K562 (cell line): ENCODE measurements at regions not wholly inside any gene's neighbourhood (a gene's known extent, or its start where the extent isn't known, plus 50 kb on each side); places are given as distances from the start of the nearest gene placed in this dataset.

ENCODE experiments used
- ATAC-seq: fragments of 200-7000 bp; cut with Tn5 transposase; 3 replicates; pipeline ENCODE4 v1.9.1; 2020; ENCODE audit warnings: moderate library complexity
- BruUV-seq: library from RNA; stranded (reverse); fragments of 400-500 nt; replicated peaks from 2 replicates; lab custom pipeline; 2021; lab: Mats Ljungman, UMichigan
- CTCF ChIA-PET: fragments of 300-600 bp; formaldehyde crosslinking; extraction: SDS; loops from one replicate; lab custom pipeline; 2021; ENCODE audit warnings: low intra/inter-chr PET ratio; lab: Yijun Ruan, JAX
- POLR2A ChIA-PET: fragments of 300-600, 350-650 bp; sonication (Branson Sonifier 250); formaldehyde crosslinking; extraction: SDS; loops from one replicate; lab custom pipeline; 2021; ENCODE audit warnings: antibody characterized with exemption, inconsistent platforms; lab: Yijun Ruan, JAX
- DNase-seq, 4 experiments: peaks; one replicate each; pipeline versions ENCODE4 v3.0.0 to v3.0.0-alpha.2; 2011 to 2018; ENCODE audit warnings: low spot score in 3 of 4, mixed read lengths in 3 of 4; ENCODE audit errors: extremely low read depth in 1 of 4
- FAIRE-seq: peaks from 2 replicates; lab custom pipeline; 2011; peaks lifted over from hg19 to GRCh38; lab: Jason Lieb, UNC
- H2AFZ ChIP-seq: 2 replicates; pipeline ENCODE4 v1.6.0; 2011; ENCODE audit warnings: low read depth, low read length, control low read depth, inconsistent platforms
- H3K27ac ChIP-seq: fragments of 200-600 bp; 3 replicates; pipeline ENCODE4 v1.8.0; 2011; ENCODE audit warnings: low read depth, mild to moderate bottlenecking, control low read depth, inconsistent platforms, low read length, moderate library complexity, mixed read lengths; ENCODE audit errors: extremely low read depth
- H3K27me3 ChIP-seq, 2 experiments: fragments of 300-600 bp in 1 of 2; 2 replicates in 1 of 2; 3 replicates in 1 of 2; pipeline versions ENCODE4 v1.6.0 to v1.8.0; 2011; ENCODE audit warnings: inconsistent platforms in 2 of 2, low read length in 2 of 2, mild to moderate bottlenecking in 1 of 2, mixed read lengths in 1 of 2, moderate library complexity in 1 of 2; ENCODE audit not compliant: control insufficient read depth in 2 of 2, insufficient read depth in 2 of 2
- H3K36me3 ChIP-seq: fragments of 300-600 bp; 3 replicates; pipeline ENCODE4 v1.8.0; 2011; ENCODE audit warnings: mild to moderate bottlenecking, low read length, inconsistent platforms; ENCODE audit not compliant: control insufficient read depth, insufficient read depth
- H3K4me1 ChIP-seq, 2 experiments: fragments of 200-600 bp in 1 of 2; replicated peaks in 1 of 2; 2 replicates in 1 of 2; 3 replicates in 1 of 2; pipeline versions ENCODE4 v1.5.1 to v1.8.0; 2011; ENCODE audit warnings: inconsistent platforms in 2 of 2, low read length in 2 of 2, mild to moderate bottlenecking in 1 of 2, mixed read lengths in 1 of 2, moderate library complexity in 1 of 2; ENCODE audit not compliant: control insufficient read depth in 2 of 2, insufficient read depth in 2 of 2
- H3K4me2 ChIP-seq: 2 replicates; pipeline ENCODE4 v1.6.1; 2011; ENCODE audit warnings: low read length, control low read depth, inconsistent platforms, mixed read lengths; ENCODE audit not compliant: insufficient read depth
- H3K4me3 ChIP-seq: fragments of 200-600 bp; sonication (generic), shearing (Covaris generic); 2 replicates; pipeline ENCODE4 v1.5.1; 2016; ENCODE audit warnings: control low read depth, inconsistent platforms
- H3K79me2 ChIP-seq: fragments of 200-600 bp; 3 replicates; pipeline ENCODE4 v1.8.0; 2011; ENCODE audit warnings: low read length, inconsistent platforms; ENCODE audit not compliant: control insufficient read depth, insufficient read depth
- H3K9ac ChIP-seq, 2 experiments: 2 replicates each; pipeline versions ENCODE4 v1.6.0 to v1.6.1; 2011; ENCODE audit warnings: low read depth in 2 of 2, low read length in 2 of 2, control low read depth in 1 of 2, inconsistent platforms in 1 of 2, mild to moderate bottlenecking in 1 of 2, mixed read lengths in 1 of 2; ENCODE audit not compliant: insufficient read depth in 1 of 2
- H3K9me1 ChIP-seq: one replicate; pipeline ENCODE4 v1.6.0; 2011; ENCODE audit warnings: inconsistent platforms, mild to moderate bottlenecking, low read length, moderate library complexity; ENCODE audit not compliant: control insufficient read depth, insufficient read depth
- H3K9me3 ChIP-seq: replicated peaks from 2 replicates; pipeline ENCODE4 v1.5.1; 2011; ENCODE audit warnings: low read depth, low read length, inconsistent platforms; ENCODE audit not compliant: control insufficient read depth, insufficient read depth
- H4K20me1 ChIP-seq: replicated peaks from 2 replicates; pipeline ENCODE4 v1.6.1; 2011; ENCODE audit warnings: low read length, inconsistent platforms, mixed read lengths; ENCODE audit not compliant: control insufficient read depth, insufficient read depth
- COPS2 ChIP-seq: fragments of 450-650 bp; conservative IDR thresholded peaks from 2 replicates; pipeline ENCODE4 v1.6.1; 2016; ENCODE audit warnings: mild to moderate bottlenecking, moderate library complexity
- HDAC2 ChIP-seq: fragments of 450-650 bp; IDR thresholded peaks from 2 replicates; pipeline ENCODE4 v1.6.1; 2016; ENCODE audit warnings: mild to moderate bottlenecking
- OTX1 ChIP-seq: fragments of 450-650 bp; formaldehyde crosslinking; IDR thresholded peaks from 2 replicates; pipeline ENCODE4 v1.4.0; 2022; ENCODE audit warnings: mild to moderate bottlenecking
- POLR2AphosphoS2 ChIP-seq: IDR thresholded peaks from 2 replicates; pipeline ENCODE4 v1.6.1; 2012; ENCODE audit warnings: low read length, improper control_type of control experiment
- RBBP5 ChIP-seq: fragments of 200-600 bp; sonication (generic); IDR thresholded peaks from 2 replicates; pipeline ENCODE4 v1.6.1; 2012; ENCODE audit warnings: borderline replicate concordance, mild to moderate bottlenecking, low read length, control low read depth, inconsistent platforms; ENCODE audit not compliant: insufficient read depth, poor library complexity, severe bottlenecking
- SAFB ChIP-seq: fragments of 200-400 bp; formaldehyde crosslinking; IDR thresholded peaks from 2 replicates; pipeline ENCODE4 v1.6.1; 2017; ENCODE audit warnings: low read depth, low read length, borderline replicate concordance
- TOE1 ChIP-seq, 2 experiments: fragments of 450-650 bp in 1 of 2; sonication (generic) in 1 of 2; formaldehyde crosslinking in 1 of 2; IDR thresholded peaks; 2 replicates each; pipeline versions ENCODE4 v1.7.1 to v1.8.0; 2016 to 2022; ENCODE audit warnings: borderline replicate concordance in 2 of 2, mild to moderate bottlenecking in 2 of 2, antibody characterized with exemption in 1 of 2, inconsistent platforms in 1 of 2, low read depth in 1 of 2, missing genetic modification reagents in 1 of 2, moderate library complexity in 1 of 2
- ZBTB7A ChIP-seq: IDR thresholded peaks from 2 replicates; pipeline ENCODE4 v1.6.1; 2011; ENCODE audit warnings: low read depth, mild to moderate bottlenecking, low read length, moderate library complexity, borderline replicate concordance; ENCODE audit not compliant: control insufficient read depth
- ZNF121 ChIP-seq: sonication (generic); formaldehyde crosslinking; conservative IDR thresholded peaks from 2 replicates; pipeline ENCODE4 v1.8.0; 2022; ENCODE audit warnings: missing genetic modification reagents
- ZNF143 ChIP-seq: sonication (generic); formaldehyde crosslinking; IDR thresholded peaks from 2 replicates; pipeline ENCODE4 v1.9.0; 2022; ENCODE audit warnings: mild to moderate bottlenecking, missing genetic modification reagents
- ZSCAN29 ChIP-seq: fragments of 450-650 bp; IDR thresholded peaks from 2 replicates; pipeline ENCODE4 v1.6.1; 2017
- WGBS: fragments of 100-300 bp; shearing (Covaris generic); methylation state at CpG from one replicate; pipeline ENCODE4 v1.1.6; 2016; ENCODE audit warnings: low coverage, mixed read lengths; ENCODE audit not compliant: insufficient coverage; ENCODE audit errors: missing lambda C conversion rate; 5-methylcytosine and 5-hydroxymethylcytosine counted together
- in situ Hi-C: fragments of 300-500 bp; cut with MboI; formaldehyde crosslinking; loops from 4 replicates; pipeline ENCODE4 v1.15.0; 2018; ENCODE audit warnings: inconsistent platforms, mixed read lengths
- intact Hi-C: fragments of 100-400 bp; cut with micrococcal nuclease; formaldehyde crosslinking; loops from 2 replicates; pipeline ENCODE4 v1.14.2; 2022
- TF ChIP-seq, protein P1 (sequence below): fragments of 450-650 bp; IDR thresholded peaks from 2 replicates; pipeline ENCODE4 v1.6.1; 2016; ENCODE audit warnings: missing biosample characterization, missing genetic modification characterization

DNA sequence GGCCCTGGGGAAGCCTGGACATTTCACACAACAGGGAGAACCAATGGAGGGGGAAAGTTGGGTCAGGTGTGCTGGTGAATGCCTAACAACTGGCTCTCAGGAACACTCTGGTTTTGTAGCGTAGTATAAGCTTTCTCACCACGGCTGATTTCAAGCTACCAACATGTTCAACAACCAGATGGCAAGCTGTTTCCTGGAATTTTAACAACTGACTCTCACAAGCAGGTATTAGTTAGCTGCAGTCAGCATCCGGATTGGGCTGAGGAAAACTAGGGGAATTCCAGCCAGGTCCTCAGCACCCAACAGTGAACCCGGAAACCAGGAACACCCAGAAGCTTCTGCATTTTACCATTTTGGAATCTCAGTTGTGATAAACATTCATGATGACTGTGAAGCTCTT, 162.3 kb upstream of the CAMK1G start (continued):
- TF ChIP-seq ZNF143 (CRISPR knock-in tag) = no peak
- TF ChIP-seq ZBTB7A = no peak
- TF ChIP-seq ZSCAN29 = no peak

- no peaks in the 10 kb centered on the region for H3K79me2 ChIP-seq
- ChIA-PET POLR2A (no interaction called here), CTCF (no interaction called here)
- H3K4me2 ChIP-seq = no peak overlapping the region
- H3K36me3 ChIP-seq = no peaks in the 10 kb centered on the region
- peaks cover 0 to 13% of the 10 kb centered on the region in 2 experiments; a peak in 1 of 5 replicates for H3K27me3 ChIP-seq
- no peak overlapping the region for H3K4me3 ChIP-seq
- no peak for TF ChIP-seq SAFB
- no peak for TF ChIP-seq POLR2AphosphoS2
- no peak for TF ChIP-seq HDAC2
- TF ChIP-seq OTX1 (CRISPR knock-in tag) = no peak
- no peak for TF ChIP-seq RBBP5
- TF ChIP-seq TOE1 (IDR thresholded peaks at IDR 0.05; ENCODE audit: borderline replicate concordance) = no peak
- TF ChIP-seq TOE1 (CRISPR knock-in tag; IDR thresholded peaks at IDR 0.05; ENCODE audit: borderline replicate concordance, low read depth) = no peak
- no peak for TF ChIP-seq COPS2
- TF ChIP-seq, protein P1, sequence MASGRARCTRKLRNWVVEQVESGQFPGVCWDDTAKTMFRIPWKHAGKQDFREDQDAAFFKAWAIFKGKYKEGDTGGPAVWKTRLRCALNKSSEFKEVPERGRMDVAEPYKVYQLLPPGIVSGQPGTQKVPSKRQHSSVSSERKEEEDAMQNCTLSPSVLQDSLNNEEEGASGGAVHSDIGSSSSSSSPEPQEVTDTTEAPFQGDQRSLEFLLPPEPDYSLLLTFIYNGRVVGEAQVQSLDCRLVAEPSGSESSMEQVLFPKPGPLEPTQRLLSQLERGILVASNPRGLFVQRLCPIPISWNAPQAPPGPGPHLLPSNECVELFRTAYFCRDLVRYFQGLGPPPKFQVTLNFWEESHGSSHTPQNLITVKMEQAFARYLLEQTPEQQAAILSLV (tag) = no peak
- no peak for TF ChIP-seq ZNF121 (CRISPR knock-in tag)
- ATAC-seq (no peak), FAIRE-seq (no peak), DNase-seq (no peak)
- H3K9ac ChIP-seq = no peak overlapping the region
- H3K9me1 ChIP-seq = no peaks in the 10 kb centered on the region
- no peaks in the 10 kb centered on the region for H3K9me3 ChIP-seq
- WGBS = 3% methylated on average over 5 of the region's 5 CpGs
- intact Hi-C loops (no loop called here), in situ Hi-C loops (no loop called here)
- no peak overlapping the region for H3K27ac ChIP-seq
- no peaks in the 10 kb centered on the region; the same call in 1 of the 2 replicates for H4K20me1 ChIP-seq
- H2AFZ ChIP-seq = no peak overlapping the region
- no peaks in the 10 kb centered on the region for H3K4me1 ChIP-seq
- BruUV-seq = no TSS peak
Observed at GRCh38 chr1:209421978-209422680, 161.4 kb upstream of the CAMK1G start.
